ENCODE measurements at regions not wholly inside any gene's neighbourhood (a gene's known extent, or its start where the extent isn't known, plus 50 kb on each side); places are given as distances from the start of the nearest gene placed in this dataset.
"Not testable (repeated sequence)": the region's sequence is repeated elsewhere in the genome, so short reads cannot be mapped to it uniquely, and the experiment has no call there.

DNA sequence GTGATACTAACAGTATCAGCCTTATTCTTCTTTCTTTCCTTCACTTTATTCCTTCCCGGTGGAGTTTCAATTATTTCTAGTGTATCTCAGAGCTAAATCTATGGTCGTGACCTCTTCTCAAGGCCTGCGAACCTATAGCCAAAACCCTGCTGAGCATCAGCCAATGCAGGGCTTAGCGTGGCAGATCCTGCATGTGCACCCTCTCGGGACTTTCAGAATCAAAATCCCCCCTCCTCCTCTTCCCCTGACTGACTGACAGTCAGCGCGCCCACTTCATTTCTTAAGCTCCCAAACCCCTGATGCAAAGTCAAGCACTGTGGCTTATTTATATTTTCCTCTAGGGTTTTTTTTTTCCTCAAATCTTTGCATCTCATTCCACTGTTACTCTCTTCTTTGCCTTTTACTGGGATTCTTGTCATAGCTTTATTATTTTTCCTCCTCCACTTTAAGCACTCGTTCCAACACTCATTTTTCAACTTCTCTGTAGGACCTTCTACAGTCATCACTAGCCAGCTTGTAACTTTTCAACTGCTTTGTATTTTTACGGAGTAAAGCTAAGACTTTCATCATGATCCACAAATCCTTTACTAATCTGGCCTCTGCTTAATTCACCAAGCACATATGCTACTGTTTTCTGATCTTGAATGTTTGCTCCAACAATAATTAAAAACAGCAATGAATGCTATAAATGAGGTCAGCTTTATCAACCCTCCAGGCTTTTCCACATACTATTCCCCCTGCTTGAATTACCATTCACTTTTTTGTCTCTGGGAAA is 896.5 kb upstream of the PIK3C3 start:
- H3K27me3 ChIP-seq = no peaks in the 10 kb centered on the region
- Mint-ChIP-seq H3K4me3 (no peak overlapping the region), H3K27ac (no peak overlapping the region)

DNA sequence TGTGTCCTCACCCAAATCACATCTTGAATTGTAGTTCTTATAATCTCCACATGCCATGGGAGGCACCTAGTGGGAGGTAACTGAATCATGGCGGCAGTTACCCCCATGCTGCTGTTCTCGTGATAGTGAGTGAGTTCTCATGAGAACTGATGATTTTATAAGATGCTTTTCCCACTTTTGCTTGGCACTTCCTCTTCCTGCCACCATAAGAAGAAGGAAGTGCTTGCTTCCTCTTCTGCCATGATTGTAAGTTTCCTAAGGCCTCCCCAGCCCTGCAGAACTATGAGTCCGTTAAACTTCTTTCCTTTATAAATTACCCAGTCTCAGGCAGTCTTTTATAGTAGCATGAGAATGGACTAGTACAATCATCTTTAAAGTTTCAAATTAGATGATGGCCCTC is 902.4 kb upstream of the PIK3C3 start:
- H3K4me3 Mint-ChIP-seq = no peak overlapping the region

More for the DNA sequence above, 896.5 kb upstream of the PIK3C3 start:
- Histone ChIP-seq H3K79me2 (ENCODE audit: low read depth) (no peaks in the 10 kb centered on the region), H3K4me2 (no peak overlapping the region), H3K9ac (no peak overlapping the region), H2AFZ (replicated peaks) (no peak overlapping the region), H3K4me1 (no peaks in the 10 kb centered on the region), H4K20me1 (ENCODE audit: low read depth) (no peaks in the 10 kb centered on the region), H3F3A (ENCODE audit: low read depth) (no peaks in the 10 kb centered on the region), H3K27ac (no peak overlapping the region), H3K36me3 (no peaks in the 10 kb centered on the region), H3K9me3 (ENCODE audit: low read depth) (no peaks in the 10 kb centered on the region), H3K4me3 (no peak overlapping the region)
- TF ChIP-seq CTCF (IDR thresholded peaks at IDR 0.05) = no peak
- no peak for TF ChIP-seq EZH2phosphoT487 (IDR thresholded peaks at IDR 0.05)
- no peak for TF ChIP-seq EZH2 (IDR thresholded peaks at IDR 0.05)
- Mint-ChIP-seq H3K27me3 (ENCODE audit: insufficient read depth, low read depth) (no peaks in the 10 kb centered on the region), H3K36me3 (no peaks in the 10 kb centered on the region), H3K4me1 (peaks cover 12% of the 10 kb centered on the region), H3K9me3 (no peaks in the 10 kb centered on the region)
- no peak for DNase-seq (ENCODE audit: low spot score)

DNA sequence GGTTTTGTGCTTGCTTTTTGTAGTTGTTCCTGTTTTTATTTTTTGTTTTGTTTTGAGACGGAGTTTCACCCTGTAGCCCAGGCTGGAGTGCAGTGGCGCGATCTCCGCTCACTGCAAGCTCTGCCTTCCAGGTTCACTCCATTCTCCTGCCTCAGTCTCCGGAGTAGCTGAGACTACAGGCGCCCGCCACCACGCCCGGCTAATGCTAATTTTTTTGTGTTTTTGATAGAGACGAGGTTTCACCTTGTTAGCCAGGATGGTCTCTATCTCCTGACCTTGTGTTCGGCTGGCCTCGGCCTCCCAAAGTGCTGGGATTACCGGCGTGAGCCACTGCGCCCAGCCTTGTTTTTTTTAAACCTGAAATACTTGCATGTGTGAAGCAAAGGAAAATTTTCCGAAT is 908.8 kb upstream of the PIK3C3 start:
- not testable (repeated sequence) for H3K27me3 Mint-ChIP-seq (ENCODE audit: insufficient read depth, low read depth); H3K27ac Mint-ChIP-seq; H3K36me3 ChIP-seq

More for the DNA sequence above, 902.4 kb upstream of the PIK3C3 start:
- H3K79me2 ChIP-seq (ENCODE audit: low read depth) = no peaks in the 10 kb centered on the region
- H3K4me1 ChIP-seq = peaks cover 30% of the 10 kb centered on the region
- Mint-ChIP-seq H3K27me3 (ENCODE audit: insufficient read depth, low read depth) (no peaks in the 10 kb centered on the region), H3K36me3 (no peaks in the 10 kb centered on the region), H3K4me1 (no peaks in the 10 kb centered on the region), H3K27ac (no peak overlapping the region), H3K9me3 (no peaks in the 10 kb centered on the region)
- H3K9me3 ChIP-seq (ENCODE audit: low read depth) = no peaks in the 10 kb centered on the region
- H3K4me3 ChIP-seq = no peak overlapping the region
- DNase-seq (ENCODE audit: low spot score) = no peak
- H3F3A ChIP-seq (ENCODE audit: low read depth) = peaks cover 6% of the 10 kb centered on the region
- H3K9ac ChIP-seq = no peak overlapping the region
- no peak overlapping the region for H2AFZ ChIP-seq (replicated peaks)
- H3K27me3 ChIP-seq = no peaks in the 10 kb centered on the region
- H3K36me3 ChIP-seq = no peaks in the 10 kb centered on the region
- TF ChIP-seq EZH2 (IDR thresholded peaks at IDR 0.05) (no peak), CTCF (IDR thresholded peaks at IDR 0.05) (no peak), EZH2phosphoT487 (IDR thresholded peaks at IDR 0.05) (no peak)
- no peak overlapping the region for H3K27ac ChIP-seq
- H4K20me1 ChIP-seq (ENCODE audit: low read depth) = no peaks in the 10 kb centered on the region
- H3K4me2 ChIP-seq = no peak overlapping the region

DNA sequence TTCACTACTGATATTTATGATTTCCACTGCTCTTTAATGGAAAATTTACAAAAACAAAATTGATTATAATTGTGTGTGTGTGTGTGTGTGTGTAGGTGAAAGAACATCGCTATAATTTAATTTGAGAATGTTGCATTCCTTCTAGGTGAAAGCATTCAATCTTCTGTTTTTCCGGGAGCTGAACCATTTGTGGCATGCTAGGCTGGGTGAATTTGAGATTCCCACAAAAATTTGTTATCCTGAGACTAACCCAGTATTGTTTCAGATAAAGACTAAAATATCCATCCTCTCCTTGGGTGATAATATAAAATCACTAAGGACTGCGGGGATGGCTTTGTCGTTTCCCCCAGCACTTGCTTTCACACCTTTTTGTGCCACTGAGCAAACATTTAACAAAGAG is 911.2 kb upstream of the PIK3C3 start:
- Histone ChIP-seq H3K27me3 (no peaks in the 10 kb centered on the region), H3K9ac (no peak overlapping the region), H3K36me3 (no peaks in the 10 kb centered on the region), H3K4me2 (no peak overlapping the region), H3K27ac (no peak overlapping the region), H2AFZ (replicated peaks) (no peak overlapping the region), H3K4me3 (no peak overlapping the region), H3F3A (ENCODE audit: low read depth) (peaks cover 5% of the 10 kb centered on the region), H3K79me2 (ENCODE audit: low read depth) (no peaks in the 10 kb centered on the region), H4K20me1 (ENCODE audit: low read depth) (no peaks in the 10 kb centered on the region), H3K4me1 (peaks cover 15% of the 10 kb centered on the region), H3K9me3 (ENCODE audit: low read depth) (no peaks in the 10 kb centered on the region)
- H3K27ac Mint-ChIP-seq = no peak overlapping the region
- no peaks in the 10 kb centered on the region for H3K27me3 Mint-ChIP-seq (ENCODE audit: insufficient read depth, low read depth)
- no peaks in the 10 kb centered on the region for H3K4me1 Mint-ChIP-seq
- TF ChIP-seq EZH2phosphoT487 (IDR thresholded peaks at IDR 0.05) = no peak
- no peak for TF ChIP-seq EZH2 (IDR thresholded peaks at IDR 0.05)
- TF ChIP-seq CTCF (IDR thresholded peaks at IDR 0.05) = no peak
- no peaks in the 10 kb centered on the region for H3K36me3 Mint-ChIP-seq
- H3K4me3 Mint-ChIP-seq = no peak overlapping the region
- H3K9me3 Mint-ChIP-seq = no peaks in the 10 kb centered on the region
- DNase-seq (ENCODE audit: low spot score) = no peak

More for the DNA sequence above, 908.8 kb upstream of the PIK3C3 start:
- DNase-seq (ENCODE audit: low spot score); H3K27ac ChIP-seq; H3K4me1 Mint-ChIP-seq; H3K27me3 ChIP-seq; H3K36me3 Mint-ChIP-seq; H3K4me3 ChIP-seq; H3K79me2 ChIP-seq (ENCODE audit: low read depth); H3F3A ChIP-seq (ENCODE audit: low read depth); H3K9me3 Mint-ChIP-seq; H3K4me3 Mint-ChIP-seq; H3K9me3 ChIP-seq (ENCODE audit: low read depth); H3K9ac ChIP-seq; H3K4me2 ChIP-seq; H2AFZ ChIP-seq (replicated peaks); H4K20me1 ChIP-seq (ENCODE audit: low read depth): not testable (repeated sequence)
- peaks cover 33% of the 10 kb centered on the region for H3K4me1 ChIP-seq
